H54 (cell line): ENCODE measurements at regions not wholly inside any gene's neighbourhood (a gene's known extent, or its start where the extent isn't known, plus 50 kb on each side); places are given as distances from the start of the nearest gene placed in this dataset.
"Not testable (repeated sequence)": the region's sequence is repeated elsewhere in the genome, so short reads cannot be mapped to it uniquely, and the experiment has no call there.

Source experiments
- DNase-seq: peaks from one replicate; pipeline ENCODE4 v3.0.0; 2011; ENCODE audit warnings: low spot score, mixed read lengths; ENCODE audit not compliant: insufficient read length
- FAIRE-seq: peaks from 3 replicates; lab custom pipeline; 2011; peaks lifted over from hg19 to GRCh38; lab: Jason Lieb, UNC
- POLR2A ChIP-seq: IDR thresholded peaks from 2 replicates; pipeline ENCODE4 v1.6.1; 2011; ENCODE audit warnings: low read depth, mild to moderate bottlenecking, low read length

DNA sequence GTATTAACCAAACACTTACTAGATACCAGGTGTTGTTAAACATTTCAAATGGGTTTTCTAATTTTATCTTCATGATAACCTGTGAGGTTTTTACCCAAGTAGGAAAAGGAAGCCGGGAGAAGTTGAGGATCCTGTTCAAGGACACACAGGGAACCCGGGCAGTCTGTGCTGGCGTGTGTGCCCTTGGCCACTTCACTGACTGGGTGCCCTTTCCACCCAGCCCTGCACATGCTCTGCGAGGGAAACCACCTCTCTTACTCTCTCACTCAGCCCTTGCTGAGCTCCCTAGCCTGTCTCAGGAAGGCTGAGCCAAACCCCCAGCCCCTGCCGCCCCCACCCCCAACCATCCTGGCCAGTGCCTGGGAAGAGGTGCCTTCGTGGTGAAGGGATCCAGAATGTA lies 51.8 kb downstream of the TEX44 start:
- DNase-seq, result no peak
- no peak for FAIRE-seq
- TF ChIP-seq POLR2A, result no peak

DNA sequence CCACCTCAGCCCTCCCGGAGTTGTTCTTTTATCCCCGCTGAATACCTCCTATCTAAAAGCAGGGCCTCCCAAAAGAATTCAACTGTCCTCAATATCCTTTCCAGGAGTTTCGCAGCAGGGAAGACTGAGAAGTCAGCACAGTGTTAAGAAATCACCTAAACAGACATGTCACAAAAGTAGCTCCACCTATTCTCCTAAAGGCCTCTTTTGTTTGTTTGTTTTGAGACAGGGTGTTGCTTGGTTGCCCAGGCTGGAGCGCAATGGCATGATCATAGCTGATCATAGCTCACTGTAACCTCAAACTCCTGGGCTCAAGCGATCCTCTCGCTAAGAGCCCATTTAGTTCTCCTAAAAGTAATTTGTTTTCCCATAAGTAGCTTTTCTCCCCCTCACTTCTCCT lies 53.8 kb downstream of the TEX44 start:
- TF ChIP-seq POLR2A, result no peak
- no peak for DNase-seq
- FAIRE-seq, result no peak

DNA sequence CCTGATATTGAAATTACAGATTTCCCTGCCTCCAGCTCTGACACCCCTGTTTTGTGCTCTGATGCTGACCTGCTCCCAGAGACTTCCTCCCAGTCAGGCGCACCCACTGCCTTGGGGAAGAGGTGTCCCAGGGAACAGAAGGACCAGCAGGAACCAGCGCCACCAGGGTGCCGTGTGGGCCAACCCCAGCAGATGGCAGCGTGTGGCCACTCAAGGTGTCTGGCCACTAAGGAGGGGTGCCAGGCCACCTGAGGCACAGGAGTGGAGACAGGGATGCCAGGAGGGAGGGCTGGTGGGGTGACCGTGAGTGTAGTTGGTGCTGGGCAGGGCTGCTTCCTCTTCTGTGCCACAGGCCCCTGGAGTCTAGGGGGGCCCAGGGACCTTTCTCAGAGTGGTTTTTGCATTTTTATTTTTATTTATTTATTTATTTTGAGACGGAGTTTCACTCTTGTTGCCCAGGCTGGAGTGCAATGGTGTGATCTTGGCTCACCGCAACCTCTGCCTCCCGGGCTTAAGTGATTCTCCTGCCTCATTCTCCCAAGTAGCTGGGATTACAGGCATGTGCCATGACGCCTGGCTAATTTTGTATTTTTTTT lies 56.0 kb downstream of the TEX44 start:
- TF ChIP-seq POLR2A, result no peak
- no peak for FAIRE-seq
- peak; percentile 56 for DNase-seq

DNA sequence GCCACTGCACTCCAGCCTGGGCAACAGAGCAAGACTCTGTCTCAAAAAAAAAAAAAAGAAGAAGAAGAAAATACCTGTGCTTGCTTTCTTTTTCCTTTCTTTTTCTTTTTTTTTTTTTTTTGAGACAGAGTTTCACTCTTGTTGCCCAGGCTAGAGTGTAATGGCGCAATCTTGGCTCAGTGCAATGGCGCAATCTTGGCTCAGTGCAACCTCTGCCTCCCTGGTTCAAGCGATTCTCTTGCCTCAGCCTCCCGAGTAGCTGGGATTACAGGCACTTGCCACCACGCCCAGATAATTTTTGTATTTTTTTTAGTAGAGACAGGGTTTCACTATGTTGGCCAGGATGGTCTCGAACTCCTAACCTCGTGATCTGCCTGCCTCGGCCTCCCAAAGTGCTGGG lies 56.8 kb upstream of the PTMA start:
- FAIRE-seq, DNase-seq: not testable (repeated sequence)

- TF ChIP-seq POLR2A, result no peak
- FAIRE-seq (no peak), DNase-seq (no peak)
Measured at GRCh38 chr2:231655488-231655887, 52.8 kb upstream of the PTMA start.

- FAIRE-seq (no peak), DNase-seq (no peak)
- no peak for TF ChIP-seq POLR2A
Measured at GRCh38 chr2:231655894-231656293, 52.4 kb upstream of the PTMA start.
